HEK293T (cell line): ENCODE measurements at regions not wholly inside any gene's neighbourhood (a gene's known extent, or its start where the extent isn't known, plus 50 kb on each side); places are given as distances from the start of the nearest gene placed in this dataset.

Experiments used
- CTCF ChIA-PET: fragments of 350-600 bp; formaldehyde crosslinking; extraction: SDS; loops from one replicate; lab custom pipeline; 2021; ENCODE audit warnings: antibody characterized with exemption, inconsistent platforms; lab: Yijun Ruan, JAX
- POLR2A ChIA-PET: fragments of 350-600 bp; formaldehyde crosslinking; extraction: SDS; loops from one replicate; lab custom pipeline; 2020; ENCODE audit warnings: antibody characterized with exemption, inconsistent platforms; lab: Yijun Ruan, JAX
- DNase-seq: peaks from one replicate; pipeline ENCODE4 v3.0.0; 2012; ENCODE audit warnings: mixed read lengths; ENCODE audit errors: extremely low spot score
- ARNT ChIP-seq: fragments of 450-650 bp; IDR thresholded peaks from 2 replicates; pipeline ENCODE4 v1.6.1; 2017; ENCODE audit warnings: mild to moderate bottlenecking
- BHLHE40 ChIP-seq: fragments of 450-650 bp; IDR thresholded peaks from 2 replicates; pipeline ENCODE4 v1.6.1; 2016; ENCODE audit warnings: mild to moderate bottlenecking, moderate library complexity, borderline replicate concordance
- CTBP1 ChIP-seq: fragments of 450-650 bp; IDR thresholded peaks from 2 replicates; pipeline ENCODE4 v1.6.1; 2016; ENCODE audit warnings: borderline replicate concordance
- ELF4 ChIP-seq: fragments of 450-650 bp; IDR thresholded peaks from 2 replicates; pipeline ENCODE4 v1.6.1; 2017; ENCODE audit warnings: antibody characterized with exemption
- FOXA1 ChIP-seq: fragments of 450-650 bp; IDR thresholded peaks from 2 replicates; pipeline ENCODE4 v1.6.1; 2016; ENCODE audit warnings: mild to moderate bottlenecking
- FOXK2 ChIP-seq: fragments of 450-650 bp; IDR thresholded peaks from 2 replicates; pipeline ENCODE4 v1.6.1; 2016; ENCODE audit warnings: mild to moderate bottlenecking
- FOXM1 ChIP-seq: fragments of 450-650 bp; IDR thresholded peaks from 2 replicates; pipeline ENCODE4 v1.6.1; 2017; ENCODE audit warnings: mild to moderate bottlenecking, borderline replicate concordance
- HDGF ChIP-seq: fragments of 450-650 bp; IDR thresholded peaks from 2 replicates; pipeline ENCODE4 v1.6.1; 2017; ENCODE audit warnings: antibody characterized with exemption, borderline replicate concordance
- L3MBTL2 ChIP-seq: fragments of 450-650 bp; conservative IDR thresholded peaks from 2 replicates; pipeline ENCODE4 v1.6.1; 2016; ENCODE audit warnings: mild to moderate bottlenecking
- LEF1 ChIP-seq: fragments of 450-650 bp; IDR thresholded peaks from 2 replicates; pipeline ENCODE4 v1.6.1; 2017; ENCODE audit warnings: mild to moderate bottlenecking, borderline replicate concordance
- NFRKB ChIP-seq: fragments of 450-650 bp; IDR thresholded peaks from 2 replicates; pipeline ENCODE4 v1.6.1; 2016; ENCODE audit warnings: mild to moderate bottlenecking, moderate library complexity
- PKNOX1 ChIP-seq: fragments of 450-650 bp; IDR thresholded peaks from 2 replicates; pipeline ENCODE4 v1.6.1; 2016
- SP1 ChIP-seq: fragments of 450-650 bp; IDR thresholded peaks from 2 replicates; pipeline ENCODE4 v1.6.1; 2017
- SUZ12 ChIP-seq: fragments of 450-650 bp; IDR thresholded peaks from 2 replicates; pipeline ENCODE4 v1.6.1; 2016; ENCODE audit warnings: mild to moderate bottlenecking
- TARDBP ChIP-seq: fragments of 450-650 bp; IDR thresholded peaks from 2 replicates; pipeline ENCODE4 v1.6.1; 2016
- ZNF384 ChIP-seq: fragments of 450-650 bp; IDR thresholded peaks from 2 replicates; pipeline ENCODE4 v1.6.1; 2016

- TF ChIP-seq CTBP1 (no peak), FOXK2 (no peak), ELF4 (no peak), FOXM1 (no peak), HDGF (no peak), ZNF384 (no peak), SUZ12 (no peak), TARDBP (no peak), BHLHE40 (no peak), NFRKB (no peak), PKNOX1 (no peak), ARNT (no peak), LEF1 (no peak), SP1 (no peak), L3MBTL2 (no peak), FOXA1 (no peak)
- ChIA-PET CTCF (no interaction called here), POLR2A (no interaction called here)
- no peak for DNase-seq
Measured at GRCh38 chr2:129273266-129274037, 706.0 kb upstream of the RAB6C start.

- TF ChIP-seq SUZ12, result no peak
- TF ChIP-seq NFRKB, result no peak
- no peak for TF ChIP-seq ARNT
- TF ChIP-seq PKNOX1, result no peak
- no peak for TF ChIP-seq LEF1
- TF ChIP-seq L3MBTL2, result no peak
- TF ChIP-seq FOXA1, result no peak
- no peak for TF ChIP-seq BHLHE40
- no peak for TF ChIP-seq FOXK2
- TF ChIP-seq CTBP1, result no peak
- TF ChIP-seq FOXM1, result no peak
- no peak for TF ChIP-seq ZNF384
- no peak for TF ChIP-seq HDGF
- no peak for TF ChIP-seq SP1
- ChIA-PET POLR2A (no interaction called here), CTCF (no interaction called here)
- DNase-seq, result no peak
Measured at GRCh38 chr2:129274038-129274415, 705.4 kb upstream of the RAB6C start.

- CTCF ChIA-PET, result no interaction called here
- DNase-seq, result no peak
Measured at GRCh38 chr2:129274918-129275317, 704.5 kb upstream of the RAB6C start.

GRCh38 chr2:129275706-129276105 lies 703.8 kb upstream of the RAB6C start:
- CTCF ChIA-PET, result no interaction called here
- TF ChIP-seq BHLHE40, result no peak
- TF ChIP-seq SUZ12, result no peak
- no peak for TF ChIP-seq L3MBTL2
- no peak for TF ChIP-seq ELF4
- no peak for TF ChIP-seq CTBP1
- TF ChIP-seq FOXA1, result no peak
- TF ChIP-seq NFRKB, result no peak
- TF ChIP-seq FOXK2, result no peak

More at GRCh38 chr2:129274918-129275317, 704.5 kb upstream of the RAB6C start:
- TF ChIP-seq SUZ12 (no peak), ELF4 (no peak), BHLHE40 (no peak), PKNOX1 (no peak), CTBP1 (no peak), LEF1 (no peak), FOXM1 (no peak), L3MBTL2 (no peak), HDGF (no peak), ZNF384 (no peak), ARNT (no peak), SP1 (no peak), TARDBP (no peak), NFRKB (no peak), FOXK2 (no peak), FOXA1 (no peak)
- POLR2A ChIA-PET, result no interaction called here

DNA sequence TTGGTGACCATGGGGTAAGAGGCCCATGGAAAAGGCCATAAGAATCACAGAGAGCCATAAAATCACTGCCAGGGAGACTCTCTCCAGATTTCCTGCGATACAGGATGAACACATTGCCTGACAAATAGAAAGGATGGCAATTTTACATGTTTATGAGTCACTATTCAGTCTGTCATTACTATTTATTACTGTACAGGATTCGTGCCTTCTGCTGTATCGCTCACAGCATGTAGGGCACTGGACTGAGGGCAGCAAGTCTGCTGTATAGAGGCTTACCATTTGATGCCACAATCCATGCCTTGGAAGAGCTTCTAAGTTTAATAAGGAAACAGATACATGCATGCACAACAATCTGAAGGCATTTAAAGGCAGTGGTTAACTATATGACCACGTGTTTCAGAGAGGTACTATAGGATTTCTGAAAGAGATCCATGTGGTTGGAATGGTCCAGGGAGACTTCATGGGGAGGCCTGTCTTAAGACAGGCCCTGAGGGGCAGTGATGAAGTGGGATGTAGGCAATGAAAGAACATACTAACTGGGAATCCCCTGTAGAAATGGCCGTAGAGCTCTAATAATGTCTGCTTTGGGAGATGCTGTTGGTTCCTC lies 702.4 kb upstream of the RAB6C start:
- TF ChIP-seq SP1, result no peak
- TF ChIP-seq HDGF, result no peak
- no peak for TF ChIP-seq PKNOX1
- TF ChIP-seq TARDBP, result no peak
- no peak for TF ChIP-seq ZNF384
- no peak for TF ChIP-seq SUZ12
- no peak for TF ChIP-seq NFRKB
- no peak for TF ChIP-seq LEF1
- ChIA-PET POLR2A (no interaction called here), CTCF (no interaction called here)
- DNase-seq, result no peak

More at GRCh38 chr2:129275706-129276105, 703.8 kb upstream of the RAB6C start:
- POLR2A ChIA-PET, result no interaction called here
- no peak for DNase-seq
